Gastroesophageal sphincter (tissue), 4 donors: ENCODE measurements at regions not wholly inside any gene's neighbourhood (a gene's known extent, or its start where the extent isn't known, plus 50 kb on each side); places are given as distances from the start of the nearest gene placed in this dataset.

Experiments used
- ATAC-seq: fragments of 150-250 bp; one replicate; pipeline ENCODE4 v1.9.1; 2016; ENCODE audit warnings: mild to moderate bottlenecking, moderate library complexity
- H3K27ac ChIP-seq, 4 donors: fragments of 200-600 bp; sonication (generic) in 3 of 4; 1 replicate in 3 of 4; 2 replicates in 1 of 4; pipeline ENCODE4 v1.5.1; 2016 to 2019
- H3K27me3 ChIP-seq: fragments of 200-600 bp; sonication (generic); one replicate; pipeline ENCODE4 v1.5.1; 2019
- H3K36me3 ChIP-seq, 2 donors: fragments of 200-600 bp; sonication (generic); one replicate each; pipeline ENCODE4 v1.5.1; 2019; ENCODE audit warnings: control low read depth in 1 of 2
- H3K4me1 ChIP-seq, 3 donors: fragments of 200-600 bp; sonication (generic); 1 replicate in 2 of 3; 2 replicates in 1 of 3; pipeline ENCODE4 v1.5.1; 2016 to 2019; ENCODE audit warnings: control low read depth in 2 of 3
- H3K4me3 ChIP-seq, 2 donors: fragments of 200-600 bp; sonication (generic); one replicate each; pipeline ENCODE4 v1.5.1; 2019; ENCODE audit warnings: mild to moderate bottlenecking in 1 of 2, moderate library complexity in 1 of 2
- H3K9me3 ChIP-seq, 3 donors: fragments of 200-600 bp; sonication (generic); one replicate each; pipeline ENCODE4 v1.5.1; 2017 to 2019; ENCODE audit warnings: control low read depth in 2 of 3
- CTCF ChIP-seq, 4 experiments: fragments of 200-600 bp in 2 of 4; fragments of 450-650 bp in 2 of 4; sonication (generic) in 1 of 4; IDR thresholded peaks; one replicate each; pipeline ENCODE4 v1.5.1; 2017 to 2019; ENCODE audit warnings: antibody characterized with exemption in 4 of 4, mild to moderate bottlenecking in 2 of 4, moderate library complexity in 2 of 4
- EP300 ChIP-seq: sonication (generic); formaldehyde crosslinking; IDR thresholded peaks from one replicate; pipeline ENCODE4 v1.6.1; 2017; ENCODE audit warnings: antibody characterized with exemption, mild to moderate bottlenecking
- POLR2A ChIP-seq, 2 donors: fragments of 450-650 bp; IDR thresholded peaks; one replicate each; pipeline ENCODE4 v1.6.1; 2017; ENCODE audit warnings: antibody characterized with exemption in 2 of 2, mild to moderate bottlenecking in 2 of 2, moderate library complexity in 1 of 2
- POLR2AphosphoS5 ChIP-seq: sonication (generic); formaldehyde crosslinking; IDR thresholded peaks from one replicate; pipeline ENCODE4 v1.6.1; 2017; ENCODE audit warnings: antibody characterized with exemption
- WGBS, 2 donors: methylation state at CpG; one replicate each; pipeline ENCODE4 v1.1.5; 2018; ENCODE audit warnings: low coverage in 1 of 2; 5-methylcytosine and 5-hydroxymethylcytosine counted together

GRCh38 chr5:98606961-98607360, 166.5 kb upstream of the RGMB start:
- no peak for ATAC-seq
- no peak overlapping the region for H3K4me3 ChIP-seq
- H3K27ac ChIP-seq: no peak overlapping the region
- H3K27me3 ChIP-seq: no peaks in the 10 kb centered on the region
- no peaks in the 10 kb centered on the region for H3K9me3 ChIP-seq
- TF ChIP-seq EP300: no peak
- no peak for TF ChIP-seq POLR2AphosphoS5
- TF ChIP-seq POLR2A (IDR thresholded peaks at IDR 0.05): no peak
- no peak for TF ChIP-seq CTCF (IDR thresholded peaks at IDR 0.05)
- WGBS, 2 donors: 65 to 70% methylated on average over 2 of the region's 2 CpGs
- H3K36me3 ChIP-seq: no peaks in the 10 kb centered on the region
- no peaks in the 10 kb centered on the region for H3K4me1 ChIP-seq

- no peak for ATAC-seq
Observed at GRCh38 chr5:98608052-98608451, 165.4 kb upstream of the RGMB start.

GRCh38 chr5:98614341-98614740, 159.1 kb upstream of the RGMB start:
- H3K27me3 ChIP-seq: no peaks in the 10 kb centered on the region
- TF ChIP-seq POLR2A (IDR thresholded peaks at IDR 0.05): no peak
- TF ChIP-seq CTCF (IDR thresholded peaks at IDR 0.05): no peak
- TF ChIP-seq EP300: no peak
- TF ChIP-seq POLR2AphosphoS5: no peak
- no peak for ATAC-seq
- H3K9me3 ChIP-seq: no peaks in the 10 kb centered on the region
- H3K4me3 ChIP-seq: no peak overlapping the region
- WGBS, 2 donors: 86 to 88% methylated on average over 1 of the region's 1 CpG
- H3K36me3 ChIP-seq: no peaks in the 10 kb centered on the region
- no peaks in the 10 kb centered on the region for H3K4me1 ChIP-seq
- no peak overlapping the region for H3K27ac ChIP-seq

More at GRCh38 chr5:98608052-98608451, 165.4 kb upstream of the RGMB start:
- no peaks in the 10 kb centered on the region for H3K27me3 ChIP-seq
- H3K4me3 ChIP-seq: no peak overlapping the region
- no peak overlapping the region for H3K27ac ChIP-seq
- 69 to 83% methylated on average over 3 of the region's 3 CpGs for WGBS, 2 donors
- no peaks in the 10 kb centered on the region for H3K4me1 ChIP-seq
- H3K9me3 ChIP-seq: no peaks in the 10 kb centered on the region
- TF ChIP-seq POLR2AphosphoS5 (no peak), CTCF (IDR thresholded peaks at IDR 0.05) (no peak), EP300 (no peak), POLR2A (IDR thresholded peaks at IDR 0.05) (no peak)
- H3K36me3 ChIP-seq: no peaks in the 10 kb centered on the region

GRCh38 chr5:98621821-98622220, 151.6 kb upstream of the RGMB start:
- TF ChIP-seq CTCF (IDR thresholded peaks at IDR 0.05): no peak
- no peak for TF ChIP-seq POLR2AphosphoS5
- no peak for TF ChIP-seq POLR2A (IDR thresholded peaks at IDR 0.05)
- no peak for TF ChIP-seq EP300
- WGBS, 2 donors: 90 to 97% methylated on average over 7 of the region's 7 CpGs
- no peak overlapping the region for H3K4me3 ChIP-seq
- H3K4me1 ChIP-seq: no peaks in the 10 kb centered on the region
- no peaks in the 10 kb centered on the region for H3K9me3 ChIP-seq
- H3K27me3 ChIP-seq: no peaks in the 10 kb centered on the region
- ATAC-seq: no peak
- no peaks in the 10 kb centered on the region for H3K36me3 ChIP-seq
- no peak overlapping the region for H3K27ac ChIP-seq

GRCh38 chr5:98624145-98624880, 149.2 kb upstream of the RGMB start:
- H3K27me3 ChIP-seq: no peaks in the 10 kb centered on the region
- H3K4me3 ChIP-seq: no peak overlapping the region
- ATAC-seq: no peak
- WGBS, 2 donors: 71 to 86% methylated on average over 3 of the region's 3 CpGs
- no peaks in the 10 kb centered on the region for H3K4me1 ChIP-seq
- no peaks in the 10 kb centered on the region for H3K36me3 ChIP-seq
- no peak for TF ChIP-seq EP300
- TF ChIP-seq CTCF (IDR thresholded peaks at IDR 0.05): no peak
- TF ChIP-seq POLR2AphosphoS5: no peak
- TF ChIP-seq POLR2A (IDR thresholded peaks at IDR 0.05): no peak
- H3K9me3 ChIP-seq: no peaks in the 10 kb centered on the region
- H3K27ac ChIP-seq: no peak overlapping the region
